B cell (primary cell): ENCODE measurements at regions not wholly inside any gene's neighbourhood (a gene's known extent, or its start where the extent isn't known, plus 50 kb on each side); places are given as distances from the start of the nearest gene placed in this dataset.

Experiments used
- EZH2 ChIP-seq: IDR thresholded peaks from 2 replicates; pipeline ENCODE4 v1.6.1; 2012; ENCODE audit warnings: borderline replicate concordance, low read depth, mild to moderate bottlenecking, moderate library complexity, low read length; ENCODE audit not compliant: insufficient read depth, poor library complexity, severe bottlenecking
- TF ChIP-seq, protein P1 (sequence below): fragments of 200-600 bp; IDR thresholded peaks from one replicate; pipeline ENCODE4 v1.8.0; 2022; ENCODE audit warnings: antibody characterized with exemption, mild to moderate bottlenecking

DNA sequence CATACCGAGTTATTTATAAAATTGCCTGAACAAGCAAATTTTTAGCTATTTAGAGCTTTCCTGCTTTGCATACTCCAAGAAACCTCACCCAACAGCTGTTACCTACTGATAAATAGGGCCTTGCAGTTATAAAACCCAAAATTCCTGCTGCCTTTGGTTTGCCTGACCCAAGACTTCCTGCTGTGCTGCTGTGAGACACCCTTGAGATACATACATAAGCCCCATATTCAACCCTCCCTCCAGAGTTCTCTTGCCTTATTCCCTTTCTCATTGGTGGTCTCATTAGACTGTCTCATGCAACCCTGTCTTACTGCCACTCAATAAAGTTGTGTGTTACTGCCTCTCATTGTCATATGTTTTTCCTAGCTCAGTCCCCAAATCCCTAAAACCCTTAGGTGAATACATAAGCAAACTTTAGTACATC, 677.6 kb downstream of the UQCRFS1 start:
- no peak for TF ChIP-seq EZH2
- TF ChIP-seq, protein P1, sequence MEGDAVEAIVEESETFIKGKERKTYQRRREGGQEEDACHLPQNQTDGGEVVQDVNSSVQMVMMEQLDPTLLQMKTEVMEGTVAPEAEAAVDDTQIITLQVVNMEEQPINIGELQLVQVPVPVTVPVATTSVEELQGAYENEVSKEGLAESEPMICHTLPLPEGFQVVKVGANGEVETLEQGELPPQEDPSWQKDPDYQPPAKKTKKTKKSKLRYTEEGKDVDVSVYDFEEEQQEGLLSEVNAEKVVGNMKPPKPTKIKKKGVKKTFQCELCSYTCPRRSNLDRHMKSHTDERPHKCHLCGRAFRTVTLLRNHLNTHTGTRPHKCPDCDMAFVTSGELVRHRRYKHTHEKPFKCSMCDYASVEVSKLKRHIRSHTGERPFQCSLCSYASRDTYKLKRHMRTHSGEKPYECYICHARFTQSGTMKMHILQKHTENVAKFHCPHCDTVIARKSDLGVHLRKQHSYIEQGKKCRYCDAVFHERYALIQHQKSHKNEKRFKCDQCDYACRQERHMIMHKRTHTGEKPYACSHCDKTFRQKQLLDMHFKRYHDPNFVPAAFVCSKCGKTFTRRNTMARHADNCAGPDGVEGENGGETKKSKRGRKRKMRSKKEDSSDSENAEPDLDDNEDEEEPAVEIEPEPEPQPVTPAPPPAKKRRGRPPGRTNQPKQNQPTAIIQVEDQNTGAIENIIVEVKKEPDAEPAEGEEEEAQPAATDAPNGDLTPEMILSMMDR, result no peak
